Liver (tissue), 3 donors: ENCODE measurements at regions not wholly inside any gene's neighbourhood (a gene's known extent, or its start where the extent isn't known, plus 50 kb on each side); places are given as distances from the start of the nearest gene placed in this dataset.

Experiments
- CTCF ChIP-seq: fragments of 150-350 bp; IDR thresholded peaks from 2 replicates; pipeline ENCODE4 v1.5.1; 2017; ENCODE audit warnings: improper control_type of control experiment, low read depth, low read length; ENCODE audit not compliant: missing input control
- EGR1 ChIP-seq, 2 donors: IDR thresholded peaks; 2 replicates each; pipeline ENCODE4 v1.6.1; 2016 to 2018; ENCODE audit warnings: antibody characterized with exemption in 2 of 2, low read depth in 2 of 2
- GABPA ChIP-seq, 2 donors: IDR thresholded peaks in 1 of 2; conservative IDR thresholded peaks in 1 of 2; 2 replicates each; pipeline ENCODE4 v1.6.1; 2016; ENCODE audit warnings: antibody characterized with exemption in 2 of 2, mild to moderate bottlenecking in 1 of 2, moderate library complexity in 1 of 2
- JUND ChIP-seq, 2 donors: IDR thresholded peaks; 2 replicates each; pipeline ENCODE4 v1.6.1; 2016; ENCODE audit warnings: antibody characterized with exemption in 2 of 2
- RAD21 ChIP-seq, 2 donors: IDR thresholded peaks; 2 replicates each; pipeline ENCODE4 v1.6.1; 2016; ENCODE audit warnings: antibody characterized with exemption in 2 of 2, mild to moderate bottlenecking in 2 of 2
- SP1 ChIP-seq: IDR thresholded peaks from 2 replicates; pipeline ENCODE4 v1.6.1; 2018; ENCODE audit warnings: antibody characterized with exemption, mild to moderate bottlenecking
- TAF1 ChIP-seq: conservative IDR thresholded peaks from 2 replicates; pipeline ENCODE4 v1.6.1; 2016; ENCODE audit warnings: antibody characterized with exemption, mild to moderate bottlenecking
- YY1 ChIP-seq: IDR thresholded peaks from 2 replicates; pipeline ENCODE4 v1.6.1; 2016; ENCODE audit warnings: antibody characterized with exemption, mild to moderate bottlenecking
- donor health status: healthy.
- donor health status: healthy.

GRCh38 chr13:85243831-85244230, 555.4 kb downstream of the SLITRK6 start:
- TF ChIP-seq GABPA (IDR thresholded peaks at IDR 0.05 in 1 of 2, conservative IDR thresholded peaks at IDR 0.05 in 1 of 2) (no peak), CTCF (no peak), JUND (IDR thresholded peaks at IDR 0.05) (no peak), YY1 (no peak), SP1 (no peak), EGR1 (IDR thresholded peaks at IDR 0.05; ENCODE audit: low read depth in 2 of 2) (no peak), RAD21 (IDR thresholded peaks at IDR 0.05) (no peak), TAF1 (no peak)
